ENCODE measurements at regions not wholly inside any gene's neighbourhood (a gene's known extent, or its start where the extent isn't known, plus 50 kb on each side); places are given as distances from the start of the nearest gene placed in this dataset.
"Not testable (repeated sequence)": the region's sequence is repeated elsewhere in the genome, so short reads cannot be mapped to it uniquely, and the experiment has no call there.

DNA sequence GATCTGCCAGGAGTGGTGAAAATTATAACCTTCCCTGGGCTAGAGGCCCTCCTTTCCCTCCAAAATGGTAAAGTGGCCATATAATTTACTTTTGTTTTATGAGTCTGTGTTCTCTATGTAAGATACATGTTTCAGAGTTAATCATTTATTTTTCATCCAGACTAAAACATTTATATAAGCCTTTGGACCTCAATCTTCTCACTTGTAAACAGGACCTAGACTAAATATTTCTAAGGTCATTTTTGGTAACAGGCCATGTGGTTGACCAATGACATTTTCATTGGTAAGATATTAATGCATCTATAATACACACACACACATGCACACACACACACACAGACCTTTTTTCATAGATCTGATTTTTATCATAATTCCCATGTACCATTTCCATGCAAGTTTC is 79.7 kb upstream of the KCTD1 start:
- Histone ChIP-seq H3K9me2 (no peaks in the 10 kb centered on the region), H3K36me3 (replicated peaks in 1 of 2; ENCODE audit: control insufficient read depth in 1 of 2, insufficient read depth in 2 of 2, low read length in 1 of 2) (no peaks in the 10 kb centered on the region), H4K20me1 (ENCODE audit: insufficient read depth) (no peaks in the 10 kb centered on the region), H3K4me1 (ENCODE audit: control insufficient read depth in 1 of 2, insufficient read depth in 2 of 2, low read depth in 1 of 2, low read length in 1 of 2) (peaks cover 0 to 6% of the 10 kb centered on the region in 2 experiments; a peak in 1 of 4 replicates), H2AFZ (ENCODE audit: low read depth) (no peak overlapping the region), H3K9me3 (no peaks in the 10 kb centered on the region), H3K79me2 (ENCODE audit: insufficient read depth) (no peaks in the 10 kb centered on the region), H3F3A (replicated peaks; ENCODE audit: insufficient read depth) (no peaks in the 10 kb centered on the region), H3K27ac (ENCODE audit: low read depth in 2 of 2, low read length in 1 of 2) (no peak overlapping the region; a peak in 1 of 4 replicates), H3K9ac (no peak overlapping the region), H3K4me3 (ENCODE audit: low read depth in 2 of 2, low read length in 1 of 2) (no peak overlapping the region), H3K4me2 (no peak overlapping the region), H3K27me3 (ENCODE audit: insufficient read depth) (no peaks in the 10 kb centered on the region)
- CTCF ChIA-PET: interaction anchor here (1.2 kb wide), 1 partner anchor 21 kb away, joined by 3 read pairs; no protein-coding TSS in a partner anchor
- POLR2A ChIA-PET: no interaction called here
- no peak for DNase-seq
- no peak for TF ChIP-seq PBX3 (IDR thresholded peaks at IDR 0.05)
- no peak for TF ChIP-seq CHD2 (IDR thresholded peaks at IDR 0.05; ENCODE audit: low read length, partially characterized antibody)
- no peak for TF ChIP-seq ZBTB33 (IDR thresholded peaks at IDR 0.05; ENCODE audit: borderline replicate concordance, low read depth)
- no peak for TF ChIP-seq TEAD4 (IDR thresholded peaks at IDR 0.05; ENCODE audit: borderline replicate concordance, insufficient read depth)
- no peak for TF ChIP-seq ELF1 (IDR thresholded peaks at IDR 0.05)
- TF ChIP-seq FOSL2 (IDR thresholded peaks at IDR 0.05; ENCODE audit: borderline replicate concordance, low read depth): no peak
- TF ChIP-seq EP300 (IDR thresholded peaks at IDR 0.05; ENCODE audit: borderline replicate concordance in 1 of 2, low read depth in 1 of 2, low read length in 1 of 2): no peak
- TF ChIP-seq, protein P1, sequence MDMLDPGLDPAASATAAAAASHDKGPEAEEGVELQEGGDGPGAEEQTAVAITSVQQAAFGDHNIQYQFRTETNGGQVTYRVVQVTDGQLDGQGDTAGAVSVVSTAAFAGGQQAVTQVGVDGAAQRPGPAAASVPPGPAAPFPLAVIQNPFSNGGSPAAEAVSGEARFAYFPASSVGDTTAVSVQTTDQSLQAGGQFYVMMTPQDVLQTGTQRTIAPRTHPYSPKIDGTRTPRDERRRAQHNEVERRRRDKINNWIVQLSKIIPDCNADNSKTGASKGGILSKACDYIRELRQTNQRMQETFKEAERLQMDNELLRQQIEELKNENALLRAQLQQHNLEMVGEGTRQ (IDR thresholded peaks at IDR 0.05; ENCODE audit: borderline replicate concordance, low read depth, low read length): no peak
- TF ChIP-seq NFIC (IDR thresholded peaks at IDR 0.05; ENCODE audit: borderline replicate concordance): no peak
- TF ChIP-seq GATA2 (CRISPR knock-in tag; IDR thresholded peaks at IDR 0.05): no peak
- TF ChIP-seq SIN3A (IDR thresholded peaks at IDR 0.05; ENCODE audit: borderline replicate concordance, low read depth, low read length): no peak
- no peak for TF ChIP-seq SMC3 (IDR thresholded peaks at IDR 0.05; ENCODE audit: low read depth, low read length)

GRCh38 chr18:26624443-26624842 is 76.1 kb upstream of the KCTD1 start:
- Histone ChIP-seq H3K9me3 (no peaks in the 10 kb centered on the region), H3K36me3 (replicated peaks in 1 of 2; ENCODE audit: control insufficient read depth in 1 of 2, insufficient read depth in 2 of 2, low read length in 1 of 2) (no peaks in the 10 kb centered on the region), H3K4me3 (ENCODE audit: low read depth in 2 of 2, low read length in 1 of 2) (no peak overlapping the region), H2AFZ (ENCODE audit: low read depth) (no peak overlapping the region), H3K9me2 (no peaks in the 10 kb centered on the region), H3K27me3 (ENCODE audit: insufficient read depth) (no peaks in the 10 kb centered on the region), H3K27ac (ENCODE audit: low read depth in 2 of 2, low read length in 1 of 2) (no peak overlapping the region), H3K79me2 (ENCODE audit: insufficient read depth) (no peaks in the 10 kb centered on the region), H3K4me2 (no peak overlapping the region), H3K9ac (no peak overlapping the region), H4K20me1 (ENCODE audit: insufficient read depth) (no peaks in the 10 kb centered on the region), H3K4me1 (ENCODE audit: control insufficient read depth in 1 of 2, insufficient read depth in 2 of 2, low read depth in 1 of 2, low read length in 1 of 2) (peaks cover 0 to 6% of the 10 kb centered on the region in 2 experiments; a peak in 1 of 4 replicates), H3F3A (replicated peaks; ENCODE audit: insufficient read depth) (no peaks in the 10 kb centered on the region)
- ChIA-PET CTCF (no interaction called here), POLR2A (no interaction called here)
- DNase-seq: no peak
- no peak for TF ChIP-seq RAD21 (IDR thresholded peaks at IDR 0.05; ENCODE audit: low read length)
- 48% methylated on average over 4 of the region's 4 CpGs for WGBS (ENCODE audit: low lambda C conversion rate)

DNA sequence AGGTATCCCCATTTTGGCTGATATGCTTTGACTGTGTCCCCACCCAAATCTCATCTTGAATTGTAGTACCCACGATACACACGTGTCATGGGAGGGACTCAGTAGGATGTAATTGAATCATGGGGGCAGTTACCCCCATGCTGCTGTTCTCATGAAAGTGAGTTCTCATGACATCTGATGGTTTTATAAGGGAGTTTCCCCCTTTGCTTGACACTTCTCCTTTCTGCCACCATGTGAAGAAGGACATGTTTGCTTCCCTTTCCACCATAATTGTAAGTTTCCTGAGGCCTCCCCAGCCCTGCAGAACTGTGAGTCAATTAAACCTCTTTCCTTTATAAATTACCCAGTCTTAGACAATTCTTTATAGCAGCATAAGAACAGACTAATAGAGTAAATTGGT is 75.0 kb upstream of the KCTD1 start:
- H4K20me1 ChIP-seq (ENCODE audit: insufficient read depth); H2AFZ ChIP-seq (ENCODE audit: low read depth); H3K4me2 ChIP-seq; H3K36me3 ChIP-seq (replicated peaks in 1 of 2; ENCODE audit: control insufficient read depth in 1 of 2, insufficient read depth in 2 of 2, low read length in 1 of 2); H3K27ac ChIP-seq (ENCODE audit: low read depth in 2 of 2, low read length in 1 of 2); H3K4me3 ChIP-seq (ENCODE audit: low read depth in 2 of 2, low read length in 1 of 2); H3K79me2 ChIP-seq (ENCODE audit: insufficient read depth); POLR2A ChIA-PET; DNase-seq; H3K27me3 ChIP-seq (ENCODE audit: insufficient read depth); H3K9me2 ChIP-seq; H3F3A ChIP-seq (replicated peaks; ENCODE audit: insufficient read depth); H3K9ac ChIP-seq; H3K4me1 ChIP-seq (ENCODE audit: control insufficient read depth in 1 of 2, insufficient read depth in 2 of 2, low read depth in 1 of 2, low read length in 1 of 2); H3K9me3 ChIP-seq; CTCF ChIA-PET: not testable (repeated sequence)
- 51% methylated on average over 2 of the region's 2 CpGs for WGBS (ENCODE audit: low lambda C conversion rate)

All from SK-N-SH (cell line).